GM20000 (cell line): ENCODE measurements at regions not wholly inside any gene's neighbourhood (a gene's known extent, or its start where the extent isn't known, plus 50 kb on each side); places are given as distances from the start of the nearest gene placed in this dataset.

Experiments
- DNase-seq: peaks from one replicate; pipeline ENCODE4 v3.0.0; 2012; ENCODE audit warnings: low spot score
- CTCF ChIP-seq: IDR thresholded peaks from 2 replicates; pipeline ENCODE4 v1.5.1; 2012; ENCODE audit warnings: mild to moderate bottlenecking, control low read depth; ENCODE audit errors: extremely low read depth, missing control alignments

GRCh38 chr2:111616651-111617218, 267.3 kb downstream of the ANAPC1 start:
- TF ChIP-seq CTCF, result no peak

GRCh38 chr2:111617299-111618225, 266.4 kb downstream of the ANAPC1 start:
- no peak for DNase-seq
- TF ChIP-seq CTCF, result no peak

More at GRCh38 chr2:111616651-111617218, 267.3 kb downstream of the ANAPC1 start:
- DNase-seq, result no peak

GRCh38 chr2:111618226-111618977, 265.6 kb downstream of the ANAPC1 start:
- no peak for TF ChIP-seq CTCF
- no peak for DNase-seq

GRCh38 chr2:111618978-111619902, 264.8 kb downstream of the ANAPC1 start:
- no peak for TF ChIP-seq CTCF
- no peak for DNase-seq

GRCh38 chr2:111620281-111620680, 263.7 kb downstream of the ANAPC1 start:
- no peak for DNase-seq
- TF ChIP-seq CTCF, result no peak

GRCh38 chr2:111622859-111623258, 261.1 kb downstream of the ANAPC1 start:
- no peak for DNase-seq
- TF ChIP-seq CTCF, result no peak
